COLO668 (cell line): ENCODE measurements at regions not wholly inside any gene's neighbourhood (a gene's known extent, or its start where the extent isn't known, plus 50 kb on each side); places are given as distances from the start of the nearest gene placed in this dataset.
"Not testable (repeated sequence)": the region's sequence is repeated elsewhere in the genome, so short reads cannot be mapped to it uniquely, and the experiment has no call there.

ENCODE experiments used
- DNase-seq: peaks from one replicate; lab custom pipeline; 2025; ENCODE audit not compliant: unreplicated experiment; lab: John Stamatoyannopoulos, UW

GRCh38 chr5:102663749-102664530 lies 91.2 kb upstream of the PAM start:
- DNase-seq = no peak

GRCh38 chr5:102664616-102665335 lies 90.3 kb upstream of the PAM start:
- no peak for DNase-seq

- peak; percentile 72 for DNase-seq
Measured at GRCh38 chr5:102666164-102666946, 88.8 kb upstream of the PAM start.

GRCh38 chr5:102668220-102668932 lies 86.7 kb upstream of the PAM start:
- peak; percentile 42 for DNase-seq

GRCh38 chr5:102670224-102670836 lies 84.8 kb upstream of the PAM start:
- DNase-seq = no peak

- DNase-seq = peak; percentile 3
Measured at GRCh38 chr5:102671033-102671734, 83.9 kb upstream of the PAM start.

- DNase-seq = no peak
Measured at GRCh38 chr5:102678267-102679058, 76.6 kb upstream of the PAM start.

- DNase-seq = peak; percentile 55
Measured at GRCh38 chr5:102681403-102681983, 73.6 kb upstream of the PAM start.

- DNase-seq = no peak
Measured at GRCh38 chr5:102682101-102682647, 72.9 kb upstream of the PAM start.

- not testable (repeated sequence) for DNase-seq
Measured at GRCh38 chr5:102688076-102688475, 67.0 kb upstream of the PAM start.

- DNase-seq = not testable (repeated sequence)
Measured at GRCh38 chr5:102688581-102689342, 66.3 kb upstream of the PAM start.

GRCh38 chr5:102690910-102691309 lies 64.2 kb upstream of the PAM start:
- DNase-seq = no peak

GRCh38 chr5:102691434-102691833 lies 63.7 kb upstream of the PAM start:
- DNase-seq = no peak

GRCh38 chr5:102700120-102700831 lies 54.8 kb upstream of the PAM start:
- no peak for DNase-seq

GRCh38 chr5:102700916-102701315 lies 54.2 kb upstream of the PAM start:
- no peak for DNase-seq

GRCh38 chr5:102701748-102702147 lies 53.4 kb upstream of the PAM start:
- no peak for DNase-seq
